HCT116 (cell line): ENCODE measurements at regions not wholly inside any gene's neighbourhood (a gene's known extent, or its start where the extent isn't known, plus 50 kb on each side); places are given as distances from the start of the nearest gene placed in this dataset.

ENCODE experiments used
- EGR1 ChIP-seq: IDR thresholded peaks from 2 replicates; pipeline ENCODE4 v1.6.1; 2012; ENCODE audit warnings: low read depth
- JUND ChIP-seq: IDR thresholded peaks from 2 replicates; pipeline ENCODE4 v1.6.1; 2012
- POLR2A ChIP-seq: IDR thresholded peaks from 2 replicates; pipeline ENCODE4 v1.7.0; 2011; ENCODE audit warnings: borderline replicate concordance; ENCODE audit not compliant: insufficient read depth, insufficient read length; ENCODE audit errors: extremely low read depth
- POLR2AphosphoS5 ChIP-seq: IDR thresholded peaks from 2 replicates; pipeline ENCODE4 v1.6.1; 2011; ENCODE audit warnings: mild to moderate bottlenecking, low read depth, low read length, moderate library complexity
- SP1 ChIP-seq: IDR thresholded peaks from 2 replicates; pipeline ENCODE4 v1.6.1; 2012; ENCODE audit warnings: low read depth
- YY1 ChIP-seq: IDR thresholded peaks from 2 replicates; pipeline ENCODE4 v1.6.1; 2011; ENCODE audit warnings: low read length, low read depth, moderate library complexity, mild to moderate bottlenecking; ENCODE audit not compliant: insufficient replicate concordance; ENCODE audit errors: extremely low read depth
- ZNF274 ChIP-seq: fragments of 200-500 bp; sonication (Bioruptor generic); IDR thresholded peaks from 2 replicates; pipeline ENCODE4 v1.6.1; 2014; ENCODE audit warnings: mild to moderate bottlenecking, low read depth, low read length, inconsistent platforms
- TF ChIP-seq, protein P1 (sequence below), 3 experiments: fragments of 200-600 bp in 1 of 3; sonication (generic) in 1 of 3; IDR thresholded peaks in 2 of 3; conservative IDR thresholded peaks in 1 of 3; 2 replicates each; pipeline ENCODE4 v1.5.1; 2012 to 2017; ENCODE audit warnings: low read depth in 2 of 3, low read length in 2 of 3, antibody characterized with exemption in 1 of 3, borderline replicate concordance in 1 of 3, control low read depth in 1 of 3, mild to moderate bottlenecking in 1 of 3, mixed read lengths in 1 of 3, mixed run types in 1 of 3, moderate library complexity in 1 of 3; ENCODE audit not compliant: insufficient read depth in 1 of 3
- TF ChIP-seq, protein P2 (sequence below): IDR thresholded peaks from 2 replicates; pipeline ENCODE4 v1.6.1; 2012; ENCODE audit warnings: low read depth

DNA sequence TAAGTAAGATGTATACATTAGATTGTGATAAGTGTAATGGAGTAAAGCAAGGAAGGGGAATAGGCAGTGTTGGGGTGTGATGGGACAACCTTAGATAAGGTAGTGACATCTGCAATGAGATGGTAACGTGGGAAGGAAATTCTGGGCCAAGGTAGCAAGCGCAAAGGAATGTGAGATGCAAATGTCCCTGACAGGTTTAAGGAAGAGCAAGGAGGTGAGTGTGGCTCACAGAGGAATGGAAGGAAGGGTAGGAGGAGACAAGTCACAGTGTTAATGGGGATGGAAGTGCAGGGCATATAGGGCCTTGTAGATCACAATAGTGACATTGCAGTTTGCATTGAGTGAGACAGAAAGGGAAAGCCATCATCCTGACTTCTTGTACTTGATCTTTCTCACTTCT is 170.9 kb upstream of the FAM98A start:
- no peak for TF ChIP-seq POLR2A
- no peak for TF ChIP-seq JUND
- TF ChIP-seq, protein P1, sequence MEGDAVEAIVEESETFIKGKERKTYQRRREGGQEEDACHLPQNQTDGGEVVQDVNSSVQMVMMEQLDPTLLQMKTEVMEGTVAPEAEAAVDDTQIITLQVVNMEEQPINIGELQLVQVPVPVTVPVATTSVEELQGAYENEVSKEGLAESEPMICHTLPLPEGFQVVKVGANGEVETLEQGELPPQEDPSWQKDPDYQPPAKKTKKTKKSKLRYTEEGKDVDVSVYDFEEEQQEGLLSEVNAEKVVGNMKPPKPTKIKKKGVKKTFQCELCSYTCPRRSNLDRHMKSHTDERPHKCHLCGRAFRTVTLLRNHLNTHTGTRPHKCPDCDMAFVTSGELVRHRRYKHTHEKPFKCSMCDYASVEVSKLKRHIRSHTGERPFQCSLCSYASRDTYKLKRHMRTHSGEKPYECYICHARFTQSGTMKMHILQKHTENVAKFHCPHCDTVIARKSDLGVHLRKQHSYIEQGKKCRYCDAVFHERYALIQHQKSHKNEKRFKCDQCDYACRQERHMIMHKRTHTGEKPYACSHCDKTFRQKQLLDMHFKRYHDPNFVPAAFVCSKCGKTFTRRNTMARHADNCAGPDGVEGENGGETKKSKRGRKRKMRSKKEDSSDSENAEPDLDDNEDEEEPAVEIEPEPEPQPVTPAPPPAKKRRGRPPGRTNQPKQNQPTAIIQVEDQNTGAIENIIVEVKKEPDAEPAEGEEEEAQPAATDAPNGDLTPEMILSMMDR (IDR thresholded peaks at IDR 0.05 in 2 of 3, conservative IDR thresholded peaks at IDR 0.05 in 1 of 3; ENCODE audit: borderline replicate concordance in 1 of 3, insufficient read depth in 1 of 3, low read depth in 2 of 3, low read length in 2 of 3), result no peak
- TF ChIP-seq, protein P2, sequence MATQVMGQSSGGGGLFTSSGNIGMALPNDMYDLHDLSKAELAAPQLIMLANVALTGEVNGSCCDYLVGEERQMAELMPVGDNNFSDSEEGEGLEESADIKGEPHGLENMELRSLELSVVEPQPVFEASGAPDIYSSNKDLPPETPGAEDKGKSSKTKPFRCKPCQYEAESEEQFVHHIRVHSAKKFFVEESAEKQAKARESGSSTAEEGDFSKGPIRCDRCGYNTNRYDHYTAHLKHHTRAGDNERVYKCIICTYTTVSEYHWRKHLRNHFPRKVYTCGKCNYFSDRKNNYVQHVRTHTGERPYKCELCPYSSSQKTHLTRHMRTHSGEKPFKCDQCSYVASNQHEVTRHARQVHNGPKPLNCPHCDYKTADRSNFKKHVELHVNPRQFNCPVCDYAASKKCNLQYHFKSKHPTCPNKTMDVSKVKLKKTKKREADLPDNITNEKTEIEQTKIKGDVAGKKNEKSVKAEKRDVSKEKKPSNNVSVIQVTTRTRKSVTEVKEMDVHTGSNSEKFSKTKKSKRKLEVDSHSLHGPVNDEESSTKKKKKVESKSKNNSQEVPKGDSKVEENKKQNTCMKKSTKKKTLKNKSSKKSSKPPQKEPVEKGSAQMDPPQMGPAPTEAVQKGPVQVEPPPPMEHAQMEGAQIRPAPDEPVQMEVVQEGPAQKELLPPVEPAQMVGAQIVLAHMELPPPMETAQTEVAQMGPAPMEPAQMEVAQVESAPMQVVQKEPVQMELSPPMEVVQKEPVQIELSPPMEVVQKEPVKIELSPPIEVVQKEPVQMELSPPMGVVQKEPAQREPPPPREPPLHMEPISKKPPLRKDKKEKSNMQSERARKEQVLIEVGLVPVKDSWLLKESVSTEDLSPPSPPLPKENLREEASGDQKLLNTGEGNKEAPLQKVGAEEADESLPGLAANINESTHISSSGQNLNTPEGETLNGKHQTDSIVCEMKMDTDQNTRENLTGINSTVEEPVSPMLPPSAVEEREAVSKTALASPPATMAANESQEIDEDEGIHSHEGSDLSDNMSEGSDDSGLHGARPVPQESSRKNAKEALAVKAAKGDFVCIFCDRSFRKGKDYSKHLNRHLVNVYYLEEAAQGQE, result no peak
- no peak for TF ChIP-seq ZNF274
- TF ChIP-seq SP1, result no peak
- no peak for TF ChIP-seq POLR2AphosphoS5
- no peak for TF ChIP-seq YY1
- TF ChIP-seq EGR1, result no peak
